DOHH2 (cell line): ENCODE measurements at regions not wholly inside any gene's neighbourhood (a gene's known extent, or its start where the extent isn't known, plus 50 kb on each side); places are given as distances from the start of the nearest gene placed in this dataset.

ENCODE experiments used
- H3F3A ChIP-seq: fragments of 200-600 bp; sonication (generic), shearing (Covaris generic); 2 replicates; pipeline ENCODE4 v1.6.0; 2016; ENCODE audit warnings: antibody characterized with exemption, mild to moderate bottlenecking; ENCODE audit not compliant: control insufficient read depth, insufficient read depth
- H3K27ac ChIP-seq: fragments of 200-600 bp; sonication (generic); 2 replicates; pipeline ENCODE4 v1.5.1; 2014; ENCODE audit warnings: low read depth, mild to moderate bottlenecking, low read length, moderate library complexity
- H3K27me3 ChIP-seq: fragments of 200-600 bp; sonication (generic); 2 replicates; pipeline ENCODE4 v1.6.1; 2014; ENCODE audit warnings: mild to moderate bottlenecking, low read length, mixed read lengths; ENCODE audit not compliant: control insufficient read depth
- H3K36me3 ChIP-seq: fragments of 200-600 bp; sonication (generic); 2 replicates; pipeline ENCODE4 v1.6.1; 2014; ENCODE audit warnings: mild to moderate bottlenecking, low read length, moderate library complexity, mixed read lengths; ENCODE audit not compliant: control insufficient read depth
- H3K4me1 ChIP-seq: fragments of 200-600 bp; sonication (generic); 2 replicates; pipeline ENCODE4 v1.6.1; 2014; ENCODE audit warnings: mild to moderate bottlenecking, low read length, mixed read lengths; ENCODE audit not compliant: control insufficient read depth
- H3K4me2 ChIP-seq: fragments of 200-600 bp; sonication (generic); 2 replicates; pipeline ENCODE4 v1.6.0; 2014; ENCODE audit warnings: mild to moderate bottlenecking, low read length, moderate library complexity
- H3K4me3 ChIP-seq: fragments of 200-600 bp; sonication (generic); 2 replicates; pipeline ENCODE4 v1.5.1; 2014; ENCODE audit warnings: mild to moderate bottlenecking, low read length, mixed read lengths
- H3K79me2 ChIP-seq: fragments of 200-600 bp; sonication (generic); 2 replicates; pipeline ENCODE4 v1.6.1; 2014; ENCODE audit warnings: mild to moderate bottlenecking, low read length, mixed read lengths; ENCODE audit not compliant: control insufficient read depth
- H3K9me2 ChIP-seq: fragments of 200-600 bp; sonication (generic); replicated peaks from 2 replicates; pipeline ENCODE4 v1.6.1; 2014; ENCODE audit warnings: mild to moderate bottlenecking, low read length, mixed read lengths; ENCODE audit not compliant: control insufficient read depth
- H3K9me3 ChIP-seq: fragments of 200-600 bp; sonication (generic); 2 replicates; pipeline ENCODE4 v1.6.1; 2014; ENCODE audit warnings: antibody characterized with exemption, low read length, mixed read lengths; ENCODE audit not compliant: control insufficient read depth, insufficient read depth
- H4K20me1 ChIP-seq: fragments of 200-600 bp; sonication (generic); 2 replicates; pipeline ENCODE4 v1.6.0; 2014; ENCODE audit warnings: low read depth, mild to moderate bottlenecking, antibody characterized with exemption, low read length, moderate library complexity; ENCODE audit not compliant: control insufficient read depth, insufficient read depth
- CTCF ChIP-seq: fragments of 200-600 bp; sonication (generic); IDR thresholded peaks from one replicate; pipeline ENCODE4 v1.5.1; 2014; ENCODE audit warnings: antibody characterized with exemption, mild to moderate bottlenecking, low read depth, low read length; ENCODE audit not compliant: poor library complexity, severe bottlenecking
- EZH2phosphoT487 ChIP-seq: fragments of 200-600 bp; sonication (generic); IDR thresholded peaks from 2 replicates; pipeline ENCODE4 v1.6.1; 2017; ENCODE audit warnings: borderline replicate concordance, mild to moderate bottlenecking, antibody characterized with exemption, low read length, moderate library complexity, mixed read lengths

GRCh38 chr1:67561704-67562113, 123.3 kb upstream of the GADD45A start:
- Histone ChIP-seq H3K4me3 (no peak overlapping the region), H3K79me2 (no peaks in the 10 kb centered on the region), H4K20me1 (no peaks in the 10 kb centered on the region), H3K27me3 (peaks cover 5% of the 10 kb centered on the region; the same call in 1 of the 2 replicates), H3K9me3 (no peaks in the 10 kb centered on the region), H3K36me3 (no peaks in the 10 kb centered on the region), H3F3A (no peaks in the 10 kb centered on the region), H3K9me2 (no peaks in the 10 kb centered on the region), H3K4me2 (no peak overlapping the region), H3K27ac (no peak overlapping the region), H3K4me1 (no peaks in the 10 kb centered on the region)
- no peak for TF ChIP-seq EZH2phosphoT487
- TF ChIP-seq CTCF = peak; percentile 87

- Histone ChIP-seq H4K20me1 (no peaks in the 10 kb centered on the region), H3K79me2 (no peaks in the 10 kb centered on the region), H3K4me1 (no peaks in the 10 kb centered on the region), H3K4me3 (no peak overlapping the region), H3K36me3 (no peaks in the 10 kb centered on the region), H3F3A (no peaks in the 10 kb centered on the region), H3K9me3 (no peaks in the 10 kb centered on the region), H3K27me3 (no peaks in the 10 kb centered on the region), H3K9me2 (no peaks in the 10 kb centered on the region), H3K4me2 (no peak overlapping the region), H3K27ac (no peak overlapping the region)
- no peak for TF ChIP-seq EZH2phosphoT487
- no peak for TF ChIP-seq CTCF
Measured at GRCh38 chr1:67563684-67564083, 121.3 kb upstream of the GADD45A start.

GRCh38 chr1:67564193-67564592, 120.8 kb upstream of the GADD45A start:
- Histone ChIP-seq H4K20me1 (no peaks in the 10 kb centered on the region), H3F3A (no peaks in the 10 kb centered on the region), H3K4me2 (no peak overlapping the region)

More at GRCh38 chr1:67564193-67564592, 120.8 kb upstream of the GADD45A start:
- Histone ChIP-seq H3K9me2 (no peaks in the 10 kb centered on the region), H3K4me1 (no peaks in the 10 kb centered on the region), H3K9me3 (no peaks in the 10 kb centered on the region), H3K79me2 (no peaks in the 10 kb centered on the region), H3K27me3 (no peaks in the 10 kb centered on the region), H3K4me3 (no peak overlapping the region), H3K36me3 (no peaks in the 10 kb centered on the region), H3K27ac (no peak overlapping the region)
- TF ChIP-seq CTCF = no peak
